ENCODE measurements at regions not wholly inside any gene's neighbourhood (a gene's known extent, or its start where the extent isn't known, plus 50 kb on each side); places are given as distances from the start of the nearest gene placed in this dataset.

GRCh38 chr6:92719773-92720172 lies 699.6 kb downstream of the EPHA7 start:
- WGBS (ENCODE audit: insufficient coverage, insufficient replicate concordance, low lambda C conversion rate, missing lambda C conversion rate) = 2% methylated on average over 3 of the region's 3 CpGs
- Histone ChIP-seq H3K9me3 (replicated peaks; ENCODE audit: control insufficient read depth, insufficient read depth, low read length) (no peaks in the 10 kb centered on the region), H3K4me1 (ENCODE audit: control insufficient read depth, insufficient read depth, low read length) (no peaks in the 10 kb centered on the region), H3K27ac (ENCODE audit: control insufficient read depth, insufficient read depth) (no peak overlapping the region), H4K20me1 (ENCODE audit: control insufficient read depth, insufficient read depth) (no peaks in the 10 kb centered on the region), H3K9ac (ENCODE audit: control insufficient read depth, insufficient read depth, low read length) (no peak overlapping the region), H3K4me2 (ENCODE audit: control insufficient read depth, insufficient read depth) (no peak overlapping the region), H3K36me3 (ENCODE audit: control insufficient read depth in 2 of 2, insufficient read depth in 2 of 2, low read length in 1 of 2) (no peaks in the 10 kb centered on the region), H3K79me2 (ENCODE audit: control insufficient read depth, insufficient read depth, low read length) (no peaks in the 10 kb centered on the region), H3K4me3 (no peak overlapping the region), H2AFZ (ENCODE audit: control insufficient read depth, low read depth, low read length) (no peak overlapping the region), H3K27me3 (replicated peaks in 1 of 2; ENCODE audit: control insufficient read depth in 2 of 2, insufficient read depth in 2 of 2, low read length in 1 of 2) (no peaks in the 10 kb centered on the region)
- in situ Hi-C loops (cut with MboI) = no loop called here
- ChIA-PET CTCF (no interaction called here), RAD21 (ENCODE audit: unreplicated experiment) (no interaction called here), POLR2A (no interaction called here), SMC1A (ENCODE audit: uncharacterized antibody, unreplicated experiment) (no interaction called here)
- intact Hi-C loops (cut with micrococcal nuclease; ENCODE audit: unreplicated experiment) = no loop called here
- DNase-seq (ENCODE audit: low read depth, low spot score) (no peak), FAIRE-seq (no peak), ATAC-seq (no peak)
- BruUV-seq (replicated peaks) = no TSS peak
- TF ChIP-seq, protein P1, sequence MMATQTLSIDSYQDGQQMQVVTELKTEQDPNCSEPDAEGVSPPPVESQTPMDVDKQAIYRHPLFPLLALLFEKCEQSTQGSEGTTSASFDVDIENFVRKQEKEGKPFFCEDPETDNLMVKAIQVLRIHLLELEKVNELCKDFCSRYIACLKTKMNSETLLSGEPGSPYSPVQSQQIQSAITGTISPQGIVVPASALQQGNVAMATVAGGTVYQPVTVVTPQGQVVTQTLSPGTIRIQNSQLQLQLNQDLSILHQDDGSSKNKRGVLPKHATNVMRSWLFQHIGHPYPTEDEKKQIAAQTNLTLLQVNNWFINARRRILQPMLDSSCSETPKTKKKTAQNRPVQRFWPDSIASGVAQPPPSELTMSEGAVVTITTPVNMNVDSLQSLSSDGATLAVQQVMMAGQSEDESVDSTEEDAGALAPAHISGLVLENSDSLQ (IDR thresholded peaks at IDR 0.05) = no peak
- TF ChIP-seq NFYB (IDR thresholded peaks at IDR 0.05; ENCODE audit: insufficient read depth, low read depth, low read length) = no peak
- TF ChIP-seq RAD51 (IDR thresholded peaks at IDR 0.05) = no peak
- no peak for TF ChIP-seq NFYA (IDR thresholded peaks at IDR 0.05; ENCODE audit: borderline replicate concordance, low read depth, low read length)
- TF ChIP-seq ZNF24 (IDR thresholded peaks at IDR 0.05) = no peak
- no peak for TF ChIP-seq E2F8 (IDR thresholded peaks at IDR 0.05; ENCODE audit: low read depth, partially characterized antibody)
- no peak for TF ChIP-seq HDAC2 (IDR thresholded peaks at IDR 0.05)
- TF ChIP-seq HDGF (IDR thresholded peaks at IDR 0.05) = no peak
- TF ChIP-seq NR2F1 (conservative IDR thresholded peaks at IDR 0.05) = no peak
- TF ChIP-seq ASH2L (IDR thresholded peaks at IDR 0.05; ENCODE audit: borderline replicate concordance, low read depth) = no peak
- TF ChIP-seq, protein P2, sequence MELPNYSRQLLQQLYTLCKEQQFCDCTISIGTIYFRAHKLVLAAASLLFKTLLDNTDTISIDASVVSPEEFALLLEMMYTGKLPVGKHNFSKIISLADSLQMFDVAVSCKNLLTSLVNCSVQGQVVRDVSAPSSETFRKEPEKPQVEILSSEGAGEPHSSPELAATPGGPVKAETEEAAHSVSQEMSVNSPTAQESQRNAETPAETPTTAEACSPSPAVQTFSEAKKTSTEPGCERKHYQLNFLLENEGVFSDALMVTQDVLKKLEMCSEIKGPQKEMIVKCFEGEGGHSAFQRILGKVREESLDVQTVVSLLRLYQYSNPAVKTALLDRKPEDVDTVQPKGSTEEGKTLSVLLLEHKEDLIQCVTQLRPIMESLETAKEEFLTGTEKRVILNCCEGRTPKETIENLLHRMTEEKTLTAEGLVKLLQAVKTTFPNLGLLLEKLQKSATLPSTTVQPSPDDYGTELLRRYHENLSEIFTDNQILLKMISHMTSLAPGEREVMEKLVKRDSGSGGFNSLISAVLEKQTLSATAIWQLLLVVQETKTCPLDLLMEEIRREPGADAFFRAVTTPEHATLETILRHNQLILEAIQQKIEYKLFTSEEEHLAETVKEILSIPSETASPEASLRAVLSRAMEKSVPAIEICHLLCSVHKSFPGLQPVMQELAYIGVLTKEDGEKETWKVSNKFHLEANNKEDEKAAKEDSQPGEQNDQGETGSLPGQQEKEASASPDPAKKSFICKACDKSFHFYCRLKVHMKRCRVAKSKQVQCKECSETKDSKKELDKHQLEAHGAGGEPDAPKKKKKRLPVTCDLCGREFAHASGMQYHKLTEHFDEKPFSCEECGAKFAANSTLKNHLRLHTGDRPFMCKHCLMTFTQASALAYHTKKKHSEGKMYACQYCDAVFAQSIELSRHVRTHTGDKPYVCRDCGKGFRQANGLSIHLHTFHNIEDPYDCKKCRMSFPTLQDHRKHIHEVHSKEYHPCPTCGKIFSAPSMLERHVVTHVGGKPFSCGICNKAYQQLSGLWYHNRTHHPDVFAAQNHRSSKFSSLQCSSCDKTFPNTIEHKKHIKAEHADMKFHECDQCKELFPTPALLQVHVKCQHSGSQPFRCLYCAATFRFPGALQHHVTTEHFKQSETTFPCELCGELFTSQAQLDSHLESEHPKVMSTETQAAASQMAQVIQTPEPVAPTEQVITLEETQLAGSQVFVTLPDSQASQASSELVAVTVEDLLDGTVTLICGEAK (IDR thresholded peaks at IDR 0.05; ENCODE audit: borderline replicate concordance) = no peak
- no peak for TF ChIP-seq IRF4 (IDR thresholded peaks at IDR 0.05; ENCODE audit: low read depth, low read length)
- TF ChIP-seq POLR2A (IDR thresholded peaks at IDR 0.05; ENCODE audit: low read depth, low read length) = no peak
- no peak for TF ChIP-seq HCFC1 (IDR thresholded peaks at IDR 0.05; ENCODE audit: low read length)
- TF ChIP-seq NFIC (IDR thresholded peaks at IDR 0.05; ENCODE audit: low read depth, low read length) = no peak
- TF ChIP-seq SIX5 (IDR thresholded peaks at IDR 0.05; ENCODE audit: low read depth, low read length, severe bottlenecking) = no peak

Data from GM12878 (cell line).